ENCODE measurements at regions not wholly inside any gene's neighbourhood (a gene's known extent, or its start where the extent isn't known, plus 50 kb on each side); places are given as distances from the start of the nearest gene placed in this dataset.
"Not testable (repeated sequence)": the region's sequence is repeated elsewhere in the genome, so short reads cannot be mapped to it uniquely, and the experiment has no call there.

DNA sequence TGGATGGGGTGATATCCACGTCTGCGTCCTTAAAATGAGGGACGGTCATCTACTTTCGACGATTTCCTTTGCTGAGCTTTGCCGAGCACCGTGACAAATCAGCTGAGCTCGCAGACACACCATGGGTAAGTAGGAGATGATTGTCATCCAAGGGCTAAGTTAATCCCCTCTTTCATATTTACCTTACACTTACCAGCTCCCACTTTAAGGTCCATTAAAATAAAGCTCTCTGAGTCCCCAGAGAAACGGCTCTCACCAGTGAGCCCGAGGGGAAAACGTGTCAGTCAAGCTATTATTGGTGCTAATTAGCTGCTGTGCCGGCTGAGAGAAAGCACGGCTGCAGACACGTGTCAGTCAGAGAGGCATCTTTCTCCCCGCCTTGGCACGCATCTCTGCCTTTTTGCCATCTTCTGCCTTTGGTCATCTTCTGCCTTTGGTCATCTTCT lies 72.2 kb downstream of the CRLF2 start:
- no peak for DNase-seq (ENCODE audit: low read depth)

DNA sequence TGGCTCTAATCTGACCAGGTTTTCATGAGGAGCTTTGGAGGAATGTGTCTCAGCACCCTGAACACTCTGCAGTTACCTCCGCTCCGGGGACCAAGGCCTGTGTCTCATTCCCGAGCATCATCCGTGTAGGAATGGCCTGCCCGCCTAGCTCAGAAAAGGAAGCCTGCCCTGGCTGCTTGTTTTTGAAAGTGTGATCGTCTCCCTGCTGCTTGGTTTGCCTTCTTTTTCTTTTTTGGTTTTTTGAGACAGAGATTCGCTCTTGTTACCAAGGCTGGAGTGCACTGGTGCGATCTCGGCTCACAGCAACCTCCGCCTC lies 73.3 kb downstream of the CRLF2 start:
- DNase-seq (ENCODE audit: low read depth), result no peak

DNA sequence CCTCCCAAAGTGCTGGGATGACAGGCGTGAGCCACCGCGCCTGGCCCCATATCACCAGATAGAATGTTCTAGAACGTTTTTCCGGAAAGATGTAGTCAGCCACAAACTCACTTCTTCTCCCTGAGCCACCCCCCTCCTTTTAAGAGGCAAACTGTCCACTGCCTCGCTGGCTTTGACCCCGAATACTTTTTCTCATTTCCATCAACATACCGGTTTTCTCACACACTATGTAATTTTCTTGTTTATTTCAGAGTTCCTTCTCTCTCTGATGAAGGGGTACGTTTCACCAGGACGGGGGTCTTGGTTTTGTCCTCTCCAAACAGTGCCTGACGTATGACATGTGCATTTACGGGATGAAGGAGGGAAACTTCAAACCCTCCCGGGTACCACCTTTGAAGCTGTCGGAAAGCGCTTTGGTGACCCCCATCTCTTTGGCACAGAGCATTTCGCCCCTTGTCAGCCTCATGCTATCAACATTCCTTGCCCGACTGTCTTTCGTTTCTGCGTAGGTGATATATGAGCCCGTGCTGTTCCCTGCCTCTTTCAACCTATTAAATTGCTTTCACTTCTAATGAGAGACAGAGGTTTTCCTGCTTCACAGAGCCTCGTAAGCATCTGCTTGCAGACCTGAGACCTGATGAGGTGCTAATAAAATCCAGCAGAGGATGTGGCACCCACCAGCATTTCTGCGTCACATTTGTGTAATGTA lies 73.8 kb downstream of the CRLF2 start:
- no peak for DNase-seq (ENCODE audit: low read depth)

DNA sequence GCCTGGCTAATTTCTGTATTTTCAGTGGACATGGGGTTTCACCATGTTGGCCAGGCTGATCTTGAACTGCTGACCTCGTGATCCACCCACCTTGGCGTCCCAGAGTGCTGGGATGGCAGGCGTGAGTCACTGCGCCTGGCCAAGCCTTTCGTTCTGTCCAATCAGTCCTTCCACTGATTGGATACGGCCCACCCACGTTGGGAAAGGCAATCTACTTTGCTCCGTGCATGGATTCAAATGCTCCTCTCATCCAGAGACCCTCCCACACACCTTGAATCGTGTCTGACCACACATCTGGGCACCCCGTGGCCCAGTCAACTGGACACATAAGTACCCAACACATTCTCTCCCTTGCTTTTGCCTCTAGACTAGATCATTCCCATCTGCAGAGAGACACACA lies 74.9 kb downstream of the CRLF2 start:
- DNase-seq (ENCODE audit: low read depth), result no peak

DNA sequence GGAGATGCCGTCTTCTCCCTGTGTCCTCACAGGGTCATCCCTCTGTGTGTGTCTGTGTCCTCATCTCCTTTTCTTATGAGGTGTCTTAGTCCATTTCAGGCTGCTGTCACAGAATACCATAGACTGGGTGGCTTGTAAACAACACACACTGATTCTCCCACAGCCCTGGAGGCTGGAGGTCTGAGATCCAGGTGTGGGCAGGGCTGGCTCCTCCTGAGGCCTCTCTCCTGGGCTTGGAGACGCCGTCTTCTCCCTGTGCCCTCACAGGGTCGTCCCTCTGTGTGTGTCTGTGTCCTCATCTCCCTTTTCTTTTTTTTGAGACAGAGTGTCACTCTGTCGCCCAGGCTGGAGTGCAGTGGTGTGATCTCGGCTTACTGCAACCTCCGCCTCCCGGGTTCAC lies 75.9 kb downstream of the CRLF2 start:
- not testable (repeated sequence) for DNase-seq (ENCODE audit: low read depth)

DNA sequence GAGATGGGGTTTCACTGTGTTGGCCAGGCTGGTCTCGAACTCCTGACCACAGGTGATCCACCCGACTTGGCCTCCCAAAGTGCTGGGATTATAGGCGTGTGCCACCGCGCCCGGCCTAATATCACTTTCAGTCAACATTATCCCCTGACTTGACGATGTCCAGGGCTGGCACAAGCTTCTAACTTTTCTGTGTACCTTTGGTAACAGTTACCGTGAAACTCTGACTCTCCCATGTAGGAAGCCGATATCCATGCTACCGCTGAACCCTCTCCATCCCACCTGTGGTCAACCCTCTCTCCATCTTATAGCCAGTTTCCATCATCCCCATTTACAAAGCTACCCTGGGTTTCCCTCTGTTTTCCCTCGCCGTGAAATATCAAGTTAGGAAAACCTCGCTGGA lies 77.5 kb downstream of the CRLF2 start:
- DNase-seq (ENCODE audit: low read depth), result no peak

DNA sequence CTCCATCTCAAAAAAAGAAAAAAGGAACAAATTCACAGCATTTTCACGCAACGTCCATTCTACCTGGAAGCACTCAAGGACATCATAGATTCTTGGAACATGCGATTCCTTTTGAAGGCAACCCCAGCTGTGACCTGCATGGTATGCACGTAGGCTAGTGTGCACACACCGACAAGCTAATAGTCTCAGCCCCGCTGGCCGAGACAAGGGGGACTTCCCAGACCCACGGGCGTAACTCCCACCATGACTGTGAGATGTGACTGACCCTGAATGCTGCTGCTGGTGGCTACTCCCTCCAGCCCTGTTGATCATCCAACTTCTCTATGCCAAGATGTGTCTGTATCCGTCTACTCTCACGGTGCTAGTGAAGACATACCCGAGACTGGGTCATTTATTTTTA lies 78.3 kb downstream of the CRLF2 start:
- no peak for DNase-seq (ENCODE audit: low read depth)

DNA sequence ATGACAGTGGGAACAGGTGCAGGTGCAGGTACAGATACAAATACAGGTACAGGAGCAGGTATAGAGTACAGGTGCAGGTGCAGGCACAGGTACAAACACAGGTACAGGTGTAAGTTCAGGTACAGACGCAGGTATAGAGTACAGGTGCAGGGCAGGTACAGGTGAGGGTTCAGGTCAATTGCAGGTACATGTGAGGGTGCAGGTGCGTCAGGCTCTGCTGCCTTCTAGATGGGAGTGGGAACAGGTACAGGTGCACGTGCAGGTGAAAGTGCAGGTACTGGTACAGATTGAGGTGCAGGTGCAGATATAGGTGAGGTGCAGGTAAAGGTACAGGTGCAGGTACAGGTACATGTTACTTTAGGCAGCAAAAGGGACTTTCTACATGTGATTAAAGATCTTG lies 85.7 kb downstream of the CRLF2 start:
- DNase-seq (ENCODE audit: low read depth), result no peak

DNA sequence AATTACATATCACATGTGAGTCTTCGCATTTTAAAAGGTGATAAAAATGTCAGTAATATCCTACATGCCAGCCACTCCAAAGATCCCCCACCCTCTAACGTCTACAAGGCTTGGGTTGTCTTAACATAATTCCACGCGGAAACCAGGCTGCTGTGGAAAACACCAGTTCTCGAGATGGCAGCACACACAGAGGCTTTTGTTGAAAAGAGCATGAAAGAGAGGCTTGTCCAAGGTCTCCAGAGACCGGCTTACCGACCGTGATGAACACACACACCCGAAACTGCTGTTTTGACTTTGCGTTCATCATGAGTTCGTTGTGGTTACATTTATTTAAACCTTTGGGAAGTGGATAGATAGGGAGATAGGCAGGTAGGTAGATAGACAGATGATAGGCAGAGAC lies 87.9 kb downstream of the CRLF2 start:
- DNase-seq (ENCODE audit: low read depth), result no peak

DNA sequence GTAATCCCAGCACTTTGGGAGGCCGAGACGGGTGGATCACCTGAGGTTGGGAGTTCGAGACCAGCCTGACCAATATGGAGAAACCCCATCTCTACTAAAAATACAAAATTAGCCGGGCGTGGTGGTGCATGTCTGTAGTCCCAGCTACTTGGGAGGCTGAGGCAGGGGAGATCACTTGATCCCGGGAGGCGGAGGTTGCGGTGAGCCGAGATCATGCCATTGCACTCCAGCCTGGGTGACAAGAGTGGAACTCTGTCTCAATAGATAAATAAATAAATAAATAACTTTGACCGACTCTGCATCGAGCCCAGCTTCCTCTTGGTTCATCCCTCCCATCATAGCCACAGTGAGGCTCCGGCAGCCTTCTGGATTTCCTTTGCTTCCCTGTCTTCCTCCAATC lies 89.6 kb downstream of the CRLF2 start:
- not testable (repeated sequence) for DNase-seq (ENCODE audit: low read depth)

DNA sequence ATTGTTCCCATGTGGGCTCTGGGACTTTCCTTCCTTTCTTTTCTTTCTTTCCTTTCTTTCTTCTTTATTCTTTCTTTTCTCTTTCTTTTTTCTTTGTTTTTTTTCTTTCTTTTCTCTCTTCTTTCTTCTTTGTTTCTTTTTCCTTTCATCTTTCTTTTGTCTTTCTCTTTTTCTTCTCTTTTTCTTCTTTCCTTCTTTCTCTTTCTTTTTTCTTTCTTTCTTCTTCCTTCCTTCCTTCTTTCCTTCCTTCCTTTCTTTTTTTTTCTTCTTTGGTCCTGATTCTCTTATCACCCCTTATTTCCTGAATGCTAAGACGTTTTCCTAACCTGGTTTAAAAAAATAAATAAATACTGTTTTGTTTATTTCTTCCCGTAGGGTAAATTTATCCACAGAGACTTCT lies 93.2 kb downstream of the CRLF2 start:
- no peak for DNase-seq (ENCODE audit: low read depth)

DNA sequence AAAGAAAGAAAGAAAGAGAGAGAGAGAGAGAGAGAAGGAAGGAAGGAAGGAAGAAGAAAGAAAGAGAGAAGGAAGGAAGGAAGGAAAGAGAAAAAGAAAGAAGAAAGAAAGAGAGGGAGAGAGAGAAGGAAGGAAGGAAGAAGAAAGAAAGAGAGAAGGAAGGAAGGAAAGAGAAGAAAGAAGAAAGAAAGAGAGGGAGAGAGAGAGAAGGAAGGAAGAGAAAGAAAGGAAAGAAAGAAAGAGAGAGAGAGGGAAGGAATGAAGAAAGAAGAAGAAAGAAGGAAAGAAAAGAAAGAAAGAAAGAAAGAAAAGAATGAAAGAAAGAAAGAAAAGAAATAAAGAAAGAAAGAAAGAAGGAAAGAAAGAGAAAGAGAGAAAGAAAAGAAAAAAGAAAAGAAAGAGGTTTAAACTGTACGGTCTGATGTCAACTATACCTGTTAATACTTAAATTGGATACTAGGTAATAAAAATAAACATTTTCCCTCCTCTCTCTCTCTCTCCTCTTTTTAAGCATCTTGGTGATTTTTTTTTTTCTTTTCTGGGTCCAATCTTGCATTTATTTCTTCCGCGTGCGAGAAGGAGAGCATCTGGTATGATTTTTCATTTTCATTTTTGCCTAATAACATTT lies 93.8 kb downstream of the CRLF2 start:
- DNase-seq (ENCODE audit: low read depth), result no peak

DNA sequence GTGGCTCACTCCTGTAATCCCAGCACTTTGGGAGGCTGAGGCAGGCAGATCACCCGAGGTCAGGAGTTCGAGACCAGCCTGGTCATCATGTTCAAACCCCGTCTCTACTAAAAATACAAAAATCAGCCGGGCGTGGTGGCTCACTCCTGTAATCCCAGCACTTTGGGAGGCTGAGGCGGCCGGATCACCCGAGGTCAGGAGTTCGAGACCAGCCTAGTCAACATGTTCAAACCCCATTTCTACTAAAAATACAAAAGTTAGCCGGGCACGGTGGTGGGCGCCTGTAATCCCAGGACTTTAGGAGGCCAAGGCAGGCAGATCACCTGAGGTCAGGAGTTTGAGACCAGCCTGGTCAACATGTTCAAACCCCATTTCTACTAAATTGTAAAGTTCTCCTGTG lies 97.0 kb downstream of the CRLF2 start:
- not testable (repeated sequence) for DNase-seq (ENCODE audit: low read depth)

DNA sequence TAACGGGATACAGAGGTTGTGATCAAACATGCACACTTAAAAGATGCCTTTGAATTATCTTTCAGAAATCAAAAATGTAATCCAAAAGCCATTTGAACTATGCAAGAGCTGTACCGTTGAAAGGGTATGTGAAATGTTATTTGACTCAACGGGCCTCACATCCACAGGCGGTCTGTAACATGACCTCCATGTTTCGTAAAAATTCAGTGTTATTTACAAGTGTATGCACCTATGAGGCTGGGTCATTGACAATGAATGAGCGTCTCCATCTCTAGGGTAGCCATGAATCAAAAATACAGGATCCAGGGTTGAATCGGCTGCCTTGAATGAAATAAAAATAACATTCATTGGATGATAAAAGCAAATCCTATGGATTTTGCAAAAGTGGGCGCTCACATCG lies 100.1 kb downstream of the CRLF2 start:
- DNase-seq (ENCODE audit: low read depth), result no peak

DNA sequence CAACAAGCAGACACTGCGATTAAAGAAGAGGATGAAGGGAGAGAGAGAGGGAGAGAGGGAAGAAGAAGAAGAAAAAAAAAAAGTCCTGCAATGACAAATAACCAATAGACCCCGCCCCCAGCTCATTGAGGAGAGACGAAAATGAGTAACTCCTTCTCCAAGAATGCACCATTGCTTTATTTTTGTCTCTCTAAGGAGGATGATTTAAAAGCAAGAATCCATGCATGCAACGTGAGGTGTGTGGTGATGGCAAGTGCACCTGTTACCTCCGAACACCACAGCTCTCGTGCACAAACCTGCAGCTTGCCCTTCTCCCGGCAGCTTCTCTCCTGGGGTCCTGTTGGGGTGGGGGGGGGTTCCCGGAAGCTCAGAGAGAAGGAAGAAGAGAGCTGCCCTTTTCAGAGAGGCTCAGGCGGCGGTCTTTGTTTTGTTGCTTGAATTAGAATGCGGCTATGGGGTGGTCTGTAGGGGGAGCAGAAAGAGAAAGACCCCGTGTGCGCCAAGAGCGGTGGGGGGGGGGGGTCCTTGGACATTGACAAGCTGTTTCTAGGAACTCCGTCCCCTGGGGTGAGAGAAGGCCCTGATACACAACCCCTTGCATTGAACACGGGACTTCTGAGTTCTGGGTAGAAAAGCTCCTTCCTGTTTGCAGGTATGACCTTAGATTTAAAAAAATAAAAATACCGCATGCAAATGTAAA lies 100.7 kb downstream of the CRLF2 start:
- no peak for DNase-seq (ENCODE audit: low read depth)

DNA sequence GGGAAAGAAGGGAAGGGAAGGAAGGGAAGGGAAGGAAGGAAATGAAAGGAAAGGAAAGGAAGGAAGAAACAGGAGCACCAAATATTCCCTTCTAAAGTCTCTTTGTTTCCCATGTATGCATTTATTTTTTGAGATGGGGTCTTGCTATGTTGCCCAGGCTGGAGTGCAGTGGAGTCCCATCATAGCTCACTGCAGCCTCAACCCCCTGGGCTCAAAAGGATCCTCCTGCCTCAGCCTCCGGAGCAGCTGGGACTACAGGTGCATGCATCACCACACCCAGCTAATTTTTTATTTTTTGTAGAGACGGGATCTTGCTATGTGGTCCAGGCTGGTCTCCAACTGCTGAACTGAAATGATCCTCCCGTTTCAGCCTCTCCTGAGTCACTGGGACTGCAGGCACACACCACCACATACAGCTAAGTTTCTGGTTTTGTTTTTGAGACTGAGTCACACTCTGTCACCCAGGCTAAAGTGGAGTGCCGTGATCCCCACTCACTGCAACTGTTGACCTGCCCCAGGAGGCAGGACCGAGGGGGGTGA lies 102.8 kb downstream of the CRLF2 start:
- DNase-seq (ENCODE audit: low read depth), result no peak

DNA sequence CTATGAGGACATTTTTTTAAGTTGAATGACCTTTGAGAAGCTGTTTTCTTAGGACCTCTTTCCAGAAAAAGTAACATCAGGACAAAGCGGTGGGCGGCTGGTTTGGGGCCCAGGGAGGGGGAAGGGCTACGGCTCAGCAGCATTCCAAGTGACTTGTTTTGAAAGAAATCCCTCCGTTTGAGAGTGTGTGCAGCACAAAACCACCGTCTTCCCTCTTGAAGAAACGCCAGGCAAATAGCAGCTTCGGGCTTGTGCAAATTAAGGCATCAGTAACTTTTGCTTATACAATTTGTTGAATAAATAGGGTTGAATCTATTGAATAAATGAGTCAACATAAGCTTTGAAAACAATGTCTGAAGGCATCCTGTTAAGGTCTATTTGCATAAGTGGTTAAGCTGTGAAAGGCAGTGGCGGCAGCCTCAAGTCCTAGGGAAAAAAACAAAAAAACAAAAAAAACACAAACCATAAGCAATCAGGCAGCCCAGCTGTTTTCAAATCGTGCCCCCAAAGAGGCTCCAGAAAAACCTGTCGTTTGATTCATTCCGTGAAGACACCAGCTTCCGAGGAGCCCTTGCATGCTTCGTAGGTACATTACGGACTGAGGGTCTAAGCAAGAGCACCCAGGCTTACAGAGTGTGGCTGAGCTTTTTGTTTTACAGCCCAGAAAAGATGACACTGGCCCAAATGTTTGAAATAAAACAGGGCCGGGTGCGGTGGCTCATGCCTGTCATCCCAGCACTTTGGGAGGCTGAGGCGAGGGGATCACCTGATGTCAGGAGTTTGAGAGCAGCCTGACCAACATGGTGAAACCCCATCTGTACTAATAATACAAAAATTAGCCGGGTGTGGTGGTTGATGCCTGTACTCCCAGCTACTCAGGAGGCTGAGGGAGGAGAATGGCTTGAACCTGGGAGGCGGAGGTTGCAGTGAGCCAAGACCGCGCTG lies 103.7 kb downstream of the CRLF2 start:
- DNase-seq (ENCODE audit: low read depth), result no peak

DNA sequence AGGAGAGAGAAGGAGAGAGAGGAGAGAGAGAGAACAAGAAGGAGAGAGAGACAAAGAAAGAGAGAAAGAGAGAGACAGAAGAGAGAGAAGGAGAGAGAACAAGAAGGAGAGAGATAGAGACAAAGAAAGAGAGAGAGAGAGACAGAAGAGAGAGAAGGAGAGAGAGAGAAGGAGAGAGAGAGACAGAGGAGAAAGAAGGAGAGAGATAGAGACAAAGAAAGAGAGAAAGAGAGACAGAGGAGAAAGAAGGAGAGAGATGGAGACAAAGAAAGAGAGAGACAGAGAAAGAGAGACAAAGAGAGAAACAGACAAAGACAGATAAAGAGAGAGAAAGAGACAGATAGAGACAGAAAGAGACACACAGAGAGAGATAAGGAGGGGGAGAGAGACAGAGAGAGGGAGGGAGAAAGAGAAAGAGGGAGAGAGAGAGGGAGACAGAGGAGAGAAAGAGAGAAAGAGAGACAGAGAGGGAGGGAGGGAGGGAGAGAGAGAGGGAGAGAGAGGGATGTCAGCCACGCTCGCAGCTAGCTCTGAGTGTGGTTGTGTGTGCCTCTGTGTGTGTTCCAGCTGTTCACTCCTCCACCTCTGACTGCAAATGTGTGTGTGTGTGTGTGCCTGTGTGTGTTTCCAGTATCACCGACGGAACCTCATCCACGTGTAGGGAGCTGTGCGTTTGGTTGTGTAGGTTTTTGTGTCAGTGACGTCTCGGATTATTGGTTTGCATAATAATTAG lies 105.8 kb downstream of the CRLF2 start:
- DNase-seq (ENCODE audit: low read depth), result no peak

DNA sequence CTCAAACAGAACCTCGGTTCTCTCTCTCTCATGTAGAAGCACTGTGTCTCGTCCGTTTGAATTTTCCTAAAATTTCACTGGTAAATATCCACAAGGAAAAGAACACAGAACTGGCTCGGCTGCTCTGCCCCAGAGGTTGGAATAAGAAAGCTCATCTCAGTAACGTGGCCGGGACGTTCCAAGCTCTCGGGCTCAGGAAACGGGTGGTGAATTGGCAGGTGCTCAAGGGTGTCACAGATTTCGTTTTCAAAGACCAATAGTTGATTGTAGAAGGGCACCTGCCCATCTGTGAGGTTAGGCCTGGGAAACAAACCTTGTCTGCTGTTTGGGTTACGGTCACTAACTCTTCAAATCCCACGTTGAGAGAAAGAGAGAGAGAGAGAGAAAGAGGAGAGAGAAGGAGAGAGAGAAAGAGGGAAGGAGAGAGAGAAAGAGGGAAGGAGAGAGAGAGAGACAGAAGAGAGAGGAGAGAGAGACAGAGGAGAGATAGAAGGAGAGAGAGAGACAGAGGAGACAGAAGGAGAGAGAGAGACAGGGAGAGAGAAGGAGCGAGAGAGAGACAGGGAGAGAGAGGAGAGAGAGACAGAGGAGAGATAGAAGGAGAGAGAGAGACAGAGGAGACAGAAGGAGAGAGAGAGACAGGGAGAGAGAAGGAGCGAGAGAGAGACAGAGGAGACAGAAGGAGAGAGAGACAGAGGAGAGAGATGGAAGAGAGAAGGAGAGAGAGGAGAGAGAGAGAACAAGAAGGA lies 106.6 kb downstream of the CRLF2 start:
- DNase-seq (ENCODE audit: low read depth), result no peak

DNA sequence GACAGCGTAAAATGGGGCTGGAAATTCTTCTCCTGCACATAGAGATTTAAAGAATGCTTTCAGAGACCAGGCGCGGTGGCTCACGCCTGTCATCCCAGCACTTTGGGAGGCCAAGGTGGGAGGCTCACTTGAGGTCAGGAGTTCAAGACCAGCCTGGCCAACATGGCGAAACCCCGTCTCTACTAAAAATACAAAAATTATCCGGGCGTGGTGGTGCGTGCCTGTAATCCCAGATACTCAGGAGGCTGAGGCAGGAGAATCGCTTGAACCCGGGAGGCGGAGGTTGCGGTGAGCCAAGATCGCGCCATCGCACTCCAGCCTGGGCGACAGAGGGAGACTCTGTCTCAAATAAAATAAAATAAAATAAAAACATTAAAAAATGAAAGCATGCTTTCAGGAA lies 107.4 kb downstream of the CRLF2 start:
- not testable (repeated sequence) for DNase-seq (ENCODE audit: low read depth)

DNA sequence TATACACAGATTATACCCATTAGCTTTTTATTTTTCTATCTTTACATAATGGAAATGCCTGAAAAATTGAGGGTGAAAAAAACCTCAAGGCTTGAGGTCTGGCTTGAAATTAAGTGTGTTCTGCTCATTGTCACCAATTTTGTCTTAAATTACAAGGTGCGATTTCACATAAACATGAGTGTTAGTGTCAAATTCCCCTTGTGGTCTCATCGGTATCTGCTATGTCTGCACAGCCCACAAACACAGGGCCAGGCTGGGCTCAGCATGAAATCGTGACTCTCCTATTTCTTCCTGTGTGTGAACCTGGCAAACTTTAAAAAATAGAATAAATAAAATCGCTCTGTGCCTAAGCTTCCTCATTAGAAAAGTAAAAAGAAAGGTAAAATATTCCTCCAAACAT lies 109.1 kb downstream of the CRLF2 start:
- no peak for DNase-seq (ENCODE audit: low read depth)

All from activated T-cell treated with anti-CD3 and anti-CD28 coated beads for 48 hours (primary cell).